ENCODE measurements at regions not wholly inside any gene's neighbourhood (a gene's known extent, or its start where the extent isn't known, plus 50 kb on each side); places are given as distances from the start of the nearest gene placed in this dataset.

GRCh38 chr6:1184318-1184717 is 127.6 kb upstream of the FOXQ1 start:
- ATAC-seq = no peak
- no peaks in the 10 kb centered on the region for H3K27me3 ChIP-seq
- WGBS, 2 donors (ENCODE audit: low coverage in 1 of 2) = 93% methylated on average over 4 of the region's 4 CpGs; no CpG with 5 or more reads in 1 of the 2 donors
- H3K4me1 ChIP-seq = peaks cover 0 to 7% (median 0%) of the 10 kb centered on the region in 3 donors
- no peak for TF ChIP-seq POLR2AphosphoS5 (IDR thresholded peaks at IDR 0.05)
- TF ChIP-seq CTCF (IDR thresholded peaks at IDR 0.05) = no peak
- TF ChIP-seq POLR2A (IDR thresholded peaks at IDR 0.05) = no peak
- no peak for TF ChIP-seq EP300 (IDR thresholded peaks at IDR 0.05)
- no peak overlapping the region for H3K4me3 ChIP-seq
- no peaks in the 10 kb centered on the region for H3K36me3 ChIP-seq
- no peaks in the 10 kb centered on the region for H3K9me3 ChIP-seq
- H3K27ac ChIP-seq = no peak overlapping the region

- no peak for TF ChIP-seq POLR2AphosphoS5 (IDR thresholded peaks at IDR 0.05)
- TF ChIP-seq EP300 (IDR thresholded peaks at IDR 0.05) = no peak
- TF ChIP-seq POLR2A (IDR thresholded peaks at IDR 0.05) = no peak
- no peak for TF ChIP-seq CTCF (IDR thresholded peaks at IDR 0.05)
- Histone ChIP-seq H3K9me3 (no peaks in the 10 kb centered on the region), H3K36me3 (no peaks in the 10 kb centered on the region), H3K4me1 (peaks cover 0 to 17% (median 0%) of the 10 kb centered on the region in 3 donors), H3K4me3 (no peak overlapping the region), H3K27ac (no peak overlapping the region), H3K27me3 (no peaks in the 10 kb centered on the region)
- 88 to 92% methylated on average over 13 of the region's 13 CpGs for WGBS, 2 donors (ENCODE audit: low coverage in 1 of 2)
- ATAC-seq = no peak
Observed at GRCh38 chr6:1182722-1183521, 129.0 kb upstream of the FOXQ1 start.

GRCh38 chr6:1181939-1182605 is 129.8 kb upstream of the FOXQ1 start:
- no peaks in the 10 kb centered on the region for H3K9me3 ChIP-seq
- ATAC-seq = no peak
- no peak overlapping the region for H3K27ac ChIP-seq
- TF ChIP-seq POLR2AphosphoS5 (IDR thresholded peaks at IDR 0.05) (no peak), EP300 (IDR thresholded peaks at IDR 0.05) (no peak), CTCF (IDR thresholded peaks at IDR 0.05) (no peak), POLR2A (IDR thresholded peaks at IDR 0.05) (no peak)
- WGBS, 2 donors (ENCODE audit: low coverage in 1 of 2) = 74 to 77% methylated on average over 4 of the region's 4 CpGs
- H3K4me3 ChIP-seq = no peak overlapping the region
- no peaks in the 10 kb centered on the region for H3K27me3 ChIP-seq
- no peaks in the 10 kb centered on the region for H3K36me3 ChIP-seq
- peaks cover 0 to 17% (median 0%) of the 10 kb centered on the region in 3 donors for H3K4me1 ChIP-seq

GRCh38 chr6:1179571-1180459 is 132.1 kb upstream of the FOXQ1 start:
- no peaks in the 10 kb centered on the region for H3K9me3 ChIP-seq
- H3K4me3 ChIP-seq = no peak overlapping the region
- no peak for ATAC-seq
- peaks cover 0 to 17% (median 0%) of the 10 kb centered on the region in 3 donors for H3K4me1 ChIP-seq
- H3K36me3 ChIP-seq = no peaks in the 10 kb centered on the region
- H3K27me3 ChIP-seq = no peaks in the 10 kb centered on the region
- TF ChIP-seq EP300 (IDR thresholded peaks at IDR 0.05) (no peak), POLR2AphosphoS5 (IDR thresholded peaks at IDR 0.05) (no peak)
- H3K27ac ChIP-seq = no peak overlapping the region
- WGBS, 2 donors (ENCODE audit: low coverage in 1 of 2) = 44 to 51% methylated on average over 15 to 16 of the region's 16 CpGs

- Histone ChIP-seq H3K4me3 (no peak overlapping the region), H3K27me3 (no peaks in the 10 kb centered on the region), H3K4me1 (peaks cover 0 to 17% (median 0%) of the 10 kb centered on the region in 3 donors), H3K9me3 (no peaks in the 10 kb centered on the region), H3K36me3 (no peaks in the 10 kb centered on the region), H3K27ac (no peak overlapping the region)
- TF ChIP-seq EP300 (IDR thresholded peaks at IDR 0.05) = no peak
- no peak for TF ChIP-seq POLR2AphosphoS5 (IDR thresholded peaks at IDR 0.05)
- no peak for TF ChIP-seq CTCF (IDR thresholded peaks at IDR 0.05)
- TF ChIP-seq POLR2A (IDR thresholded peaks at IDR 0.05) = no peak
- 88 to 90% methylated on average over 3 of the region's 3 CpGs for WGBS, 2 donors (ENCODE audit: low coverage in 1 of 2)
- no peak for ATAC-seq
Observed at GRCh38 chr6:1178590-1178989, 133.3 kb upstream of the FOXQ1 start.
